GM06990 (cell line): ENCODE measurements at regions not wholly inside any gene's neighbourhood (a gene's known extent, or its start where the extent isn't known, plus 50 kb on each side); places are given as distances from the start of the nearest gene placed in this dataset.
A peak's percentile ranks its signal among the peaks of the same experiment; 100 is the strongest.

Source experiments
- DNase-seq: peaks from one replicate; pipeline ENCODE4 v3.0.0-alpha.2; 2011; ENCODE audit not compliant: insufficient read length; ENCODE audit errors: extremely low read depth
- H3K27me3 ChIP-seq: replicated peaks from 2 replicates; pipeline ENCODE4 v1.6.0; 2011; ENCODE audit warnings: low read length; ENCODE audit not compliant: control insufficient read depth, insufficient read depth
- H3K36me3 ChIP-seq: 2 replicates; pipeline ENCODE4 v1.5.1; 2011; ENCODE audit warnings: low read length; ENCODE audit not compliant: control insufficient read depth, insufficient read depth
- H3K4me3 ChIP-seq: replicated peaks from 2 replicates; pipeline ENCODE4 v1.5.1; 2011; ENCODE audit warnings: low read depth, mild to moderate bottlenecking, control low read depth, low read length
- TF ChIP-seq, protein P1 (sequence below): IDR thresholded peaks from 2 replicates; pipeline ENCODE4 v1.5.1; 2011; ENCODE audit warnings: low read length, control low read depth, mild to moderate bottlenecking, inconsistent platforms; ENCODE audit not compliant: insufficient read depth, poor library complexity, severe bottlenecking

- DNase-seq = peak; percentile 33
- H3K4me3 ChIP-seq = no peak overlapping the region
- TF ChIP-seq, protein P1, sequence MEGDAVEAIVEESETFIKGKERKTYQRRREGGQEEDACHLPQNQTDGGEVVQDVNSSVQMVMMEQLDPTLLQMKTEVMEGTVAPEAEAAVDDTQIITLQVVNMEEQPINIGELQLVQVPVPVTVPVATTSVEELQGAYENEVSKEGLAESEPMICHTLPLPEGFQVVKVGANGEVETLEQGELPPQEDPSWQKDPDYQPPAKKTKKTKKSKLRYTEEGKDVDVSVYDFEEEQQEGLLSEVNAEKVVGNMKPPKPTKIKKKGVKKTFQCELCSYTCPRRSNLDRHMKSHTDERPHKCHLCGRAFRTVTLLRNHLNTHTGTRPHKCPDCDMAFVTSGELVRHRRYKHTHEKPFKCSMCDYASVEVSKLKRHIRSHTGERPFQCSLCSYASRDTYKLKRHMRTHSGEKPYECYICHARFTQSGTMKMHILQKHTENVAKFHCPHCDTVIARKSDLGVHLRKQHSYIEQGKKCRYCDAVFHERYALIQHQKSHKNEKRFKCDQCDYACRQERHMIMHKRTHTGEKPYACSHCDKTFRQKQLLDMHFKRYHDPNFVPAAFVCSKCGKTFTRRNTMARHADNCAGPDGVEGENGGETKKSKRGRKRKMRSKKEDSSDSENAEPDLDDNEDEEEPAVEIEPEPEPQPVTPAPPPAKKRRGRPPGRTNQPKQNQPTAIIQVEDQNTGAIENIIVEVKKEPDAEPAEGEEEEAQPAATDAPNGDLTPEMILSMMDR = peak; percentile 68
- no peaks in the 10 kb centered on the region for H3K27me3 ChIP-seq
- no peaks in the 10 kb centered on the region; the same call in 1 of the 2 replicates for H3K36me3 ChIP-seq
Measured at GRCh38 chr2:39513641-39514094, 76.6 kb upstream of the MAP4K3 start.

DNA sequence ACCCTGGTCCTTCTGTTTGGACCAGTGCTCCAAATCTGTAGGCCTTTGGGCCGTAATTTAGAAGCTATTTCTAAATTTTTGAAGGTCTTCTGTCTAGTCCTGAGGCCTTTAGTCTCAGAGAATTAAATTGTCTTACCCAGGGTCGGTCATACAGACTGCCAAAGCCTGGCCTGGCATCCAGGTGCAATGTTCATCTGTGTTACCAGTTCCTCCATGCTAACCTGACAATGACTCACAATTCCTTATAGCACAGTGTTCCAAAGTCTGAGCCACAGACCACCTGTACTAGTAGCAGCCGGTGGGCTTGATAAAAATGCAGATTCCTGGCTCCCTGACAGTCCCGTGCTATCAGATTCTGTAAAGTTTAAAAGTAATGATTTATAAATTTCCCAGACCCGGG lies 77.7 kb upstream of the MAP4K3 start:
- H3K27me3 ChIP-seq = no peaks in the 10 kb centered on the region
- TF ChIP-seq, protein P1 = no peak
- DNase-seq = no peak

GRCh38 chr2:39515273-39515896 lies 78.3 kb upstream of the MAP4K3 start:
- Histone ChIP-seq H3K36me3 (no peaks in the 10 kb centered on the region; the same call in 1 of the 2 replicates), H3K27me3 (no peaks in the 10 kb centered on the region), H3K4me3 (no peak overlapping the region)
- TF ChIP-seq, protein P1 = no peak
- no peak for DNase-seq

More for the DNA sequence above, 77.7 kb upstream of the MAP4K3 start:
- Histone ChIP-seq H3K4me3 (no peak overlapping the region), H3K36me3 (no peaks in the 10 kb centered on the region; the same call in 1 of the 2 replicates)

- Histone ChIP-seq H3K4me3 (no peak overlapping the region), H3K36me3 (no peaks in the 10 kb centered on the region; the same call in 1 of the 2 replicates), H3K27me3 (no peaks in the 10 kb centered on the region)
- DNase-seq = no peak
- TF ChIP-seq, protein P1 = no peak
Measured at GRCh38 chr2:39515897-39516346, 78.8 kb upstream of the MAP4K3 start.

- no peaks in the 10 kb centered on the region for H3K27me3 ChIP-seq
- no peaks in the 10 kb centered on the region; the same call in 1 of the 2 replicates for H3K36me3 ChIP-seq
- no peak for DNase-seq
- no peak overlapping the region for H3K4me3 ChIP-seq
- TF ChIP-seq, protein P1 = no peak
Measured at GRCh38 chr2:39516347-39517101, 79.4 kb upstream of the MAP4K3 start.
